B cell (primary cell): ENCODE measurements at regions not wholly inside any gene's neighbourhood (a gene's known extent, or its start where the extent isn't known, plus 50 kb on each side); places are given as distances from the start of the nearest gene placed in this dataset.

Experiments used
- ATAC-seq: fragments of 200-7000 bp; cut with Tn5 transposase; one replicate; pipeline ENCODE4 v1.10.0; 2021; ENCODE audit warnings: low read depth, mild to moderate bottlenecking, moderate number of reproducible peaks, moderate library complexity
- CTCF ChIA-PET: fragments of 350-600 bp; sonication (Branson Sonifier 250); formaldehyde crosslinking; loops from one replicate; lab custom pipeline; 2021; ENCODE audit warnings: antibody characterized with exemption, inconsistent platforms; lab: Charles Lee
- POLR2A ChIA-PET: fragments of 350-600 bp; sonication (Branson Sonifier 250); formaldehyde crosslinking; loops from one replicate; lab custom pipeline; 2021; ENCODE audit warnings: antibody characterized with exemption; lab: Charles Lee
- DNase-seq: peaks from one replicate; pipeline ENCODE4 v3.0.0; 2013
- H2AFZ ChIP-seq: 2 replicates; pipeline ENCODE4 v1.6.1; 2012; ENCODE audit warnings: mild to moderate bottlenecking, low read depth, low read length; ENCODE audit not compliant: insufficient read depth, poor library complexity, severe bottlenecking
- H3K27ac ChIP-seq, 2 donors: 1 replicate in 1 of 2; 2 replicates in 1 of 2; pipeline ENCODE4 v1.5.1; 2012 to 2013; ENCODE audit warnings: low read length in 2 of 2, mild to moderate bottlenecking in 2 of 2, moderate library complexity in 1 of 2
- H3K27me3 ChIP-seq, 4 experiments: fragments of 200-600 bp in 1 of 4; sonication (generic) in 1 of 4; replicated peaks in 1 of 4; 1 replicate in 2 of 4; 2 replicates in 2 of 4; pipeline versions ENCODE4 v1.6.1 to v1.7.0; 2013 to 2016; ENCODE audit warnings: low read length in 3 of 4, mild to moderate bottlenecking in 2 of 4, mixed read lengths in 1 of 4, moderate library complexity in 1 of 4; ENCODE audit not compliant: insufficient read depth in 4 of 4, control insufficient read depth in 3 of 4; ENCODE audit errors: control extremely low read depth in 1 of 4
- H3K36me3 ChIP-seq, 2 experiments: replicated peaks in 1 of 2; 1 replicate in 1 of 2; 2 replicates in 1 of 2; pipeline versions ENCODE4 v1.6.1 to v1.7.1; 2013; ENCODE audit warnings: low read length in 1 of 2; ENCODE audit not compliant: insufficient read depth in 2 of 2, control insufficient read depth in 1 of 2; ENCODE audit errors: control extremely low read depth in 1 of 2, extremely low read depth in 1 of 2
- H3K4me1 ChIP-seq, 2 donors: fragments of 200-600 bp in 1 of 2; sonication (generic) in 1 of 2; 1 replicate in 1 of 2; 2 replicates in 1 of 2; pipeline versions ENCODE4 v1.5.1 to v1.6.1; 2013 to 2017; ENCODE audit warnings: low read length in 2 of 2; ENCODE audit not compliant: control insufficient read depth in 2 of 2, insufficient read depth in 2 of 2
- H3K4me2 ChIP-seq: replicated peaks from 2 replicates; pipeline ENCODE3; 2012; ENCODE audit warnings: mild to moderate bottlenecking, low read depth, low read length; ENCODE audit not compliant: poor library complexity, severe bottlenecking
- H3K4me3 ChIP-seq, 5 experiments: fragments of 200-600 bp in 1 of 5; sonication (generic) in 1 of 5; 1 replicate in 3 of 5; 2 replicates in 2 of 5; pipeline versions ENCODE4 v1.5.1 to v1.7.0; 2011 to 2016; ENCODE audit warnings: low read length in 4 of 5, mild to moderate bottlenecking in 4 of 5, low read depth in 2 of 5, control low read depth in 1 of 5, moderate library complexity in 1 of 5; ENCODE audit not compliant: insufficient read depth in 1 of 5; ENCODE audit errors: control extremely low read depth in 1 of 5, extremely low read depth in 1 of 5
- H3K79me2 ChIP-seq: fragments of 200-600 bp; sonication (generic); one replicate; pipeline ENCODE4 v1.6.0; 2016; ENCODE audit warnings: low read length; ENCODE audit not compliant: control insufficient read depth, insufficient read depth
- H3K9ac ChIP-seq: fragments of 200-600 bp; sonication (generic); 2 replicates; pipeline ENCODE4 v1.6.1; 2017; ENCODE audit warnings: mild to moderate bottlenecking, low read length, moderate library complexity
- H3K9me3 ChIP-seq, 3 donors: one replicate each; pipeline versions ENCODE4 v1.6.1 to v1.7.1; 2013; ENCODE audit warnings: low read length in 2 of 3; ENCODE audit not compliant: control insufficient read depth in 2 of 3, insufficient read depth in 1 of 3; ENCODE audit errors: control extremely low read depth in 1 of 3
- H4K20me1 ChIP-seq: 2 replicates; pipeline ENCODE4 v1.6.0; 2012; ENCODE audit warnings: mild to moderate bottlenecking, low read length; ENCODE audit not compliant: insufficient read depth, control insufficient read depth, poor library complexity, severe bottlenecking
- H3K27ac Mint-ChIP-seq: one replicate; pipeline ENCODE4 v1.8.0; 2021; ENCODE audit warnings: mixed read lengths
- H3K27me3 Mint-ChIP-seq: one replicate; pipeline ENCODE4 v1.8.0; 2021; ENCODE audit warnings: mixed read lengths
- H3K4me1 Mint-ChIP-seq: one replicate; pipeline ENCODE4 v1.8.0; 2021; ENCODE audit warnings: mixed read lengths
- H3K4me3 Mint-ChIP-seq: one replicate; pipeline ENCODE4 v1.8.0; 2021; ENCODE audit warnings: mixed read lengths
- H3K9me3 Mint-ChIP-seq: one replicate; pipeline ENCODE4 v1.8.0; 2022; ENCODE audit warnings: mixed read lengths; ENCODE audit not compliant: insufficient read depth
- CTCF ChIP-seq: fragments of 200-600 bp; IDR thresholded peaks from one replicate; pipeline ENCODE4 v1.8.0; 2022; ENCODE audit warnings: antibody characterized with exemption, mild to moderate bottlenecking
- EZH2 ChIP-seq: IDR thresholded peaks from 2 replicates; pipeline ENCODE4 v1.6.1; 2012; ENCODE audit warnings: borderline replicate concordance, low read depth, mild to moderate bottlenecking, moderate library complexity, low read length; ENCODE audit not compliant: insufficient read depth, poor library complexity, severe bottlenecking
- WGBS: methylation state at CpG from one replicate; pipeline ENCODE4 v1.1.5; 2013; ENCODE audit warnings: missing lambda C conversion rate; ENCODE audit not compliant: insufficient coverage; 5-methylcytosine and 5-hydroxymethylcytosine counted together
- intact Hi-C: fragments of 100-400 bp; cut with micrococcal nuclease; formaldehyde crosslinking; loops from one replicate; pipeline ENCODE4 v1.10.0; 2022

- TF ChIP-seq CTCF (no peak), EZH2 (no peak)
- H3K27ac ChIP-seq = no peak overlapping the region
- ATAC-seq (no peak), DNase-seq (no peak)
- H3K27ac Mint-ChIP-seq = no peak overlapping the region
- no peak overlapping the region for H3K4me3 ChIP-seq
- H4K20me1 ChIP-seq = no peaks in the 10 kb centered on the region
- no peak overlapping the region for H3K9ac ChIP-seq
- no peak overlapping the region for H3K4me3 Mint-ChIP-seq
- no peaks in the 10 kb centered on the region for H3K27me3 ChIP-seq
- H3K4me1 Mint-ChIP-seq = no peaks in the 10 kb centered on the region
- CTCF ChIA-PET = no interaction called here
- peaks cover 5% of the 10 kb centered on the region for H3K9me3 Mint-ChIP-seq
- no CpG with 5 or more reads among the region's 3 CpGs for WGBS
- no peak overlapping the region for H2AFZ ChIP-seq
- H3K79me2 ChIP-seq = no peaks in the 10 kb centered on the region
- no peaks in the 10 kb centered on the region for H3K27me3 Mint-ChIP-seq
- H3K9me3 ChIP-seq = no peaks in the 10 kb centered on the region
- no peak overlapping the region for H3K4me2 ChIP-seq
- intact Hi-C loops = no loop called here
- POLR2A ChIA-PET = no interaction called here
- no peaks in the 10 kb centered on the region for H3K4me1 ChIP-seq
- H3K36me3 ChIP-seq = no peaks in the 10 kb centered on the region
These were observed 1427.7 kb upstream of the C9orf72 start for GRCh38 chr9:29001006-29001405.

- Mint-ChIP-seq H3K27me3 (no peaks in the 10 kb centered on the region), H3K9me3 (peaks cover 2% of the 10 kb centered on the region), H3K4me3 (no peak overlapping the region), H3K27ac (no peak overlapping the region), H3K4me1 (no peaks in the 10 kb centered on the region)
- no peaks in the 10 kb centered on the region for H3K27me3 ChIP-seq
- H3K27ac ChIP-seq = no peak overlapping the region
- ChIA-PET POLR2A (no interaction called here), CTCF (no interaction called here)
- no peaks in the 10 kb centered on the region for H3K4me1 ChIP-seq
- H3K79me2 ChIP-seq = no peaks in the 10 kb centered on the region
- H3K4me3 ChIP-seq = no peak overlapping the region
- H3K9ac ChIP-seq = no peak overlapping the region
- no CpG with 5 or more reads among the region's 1 CpG for WGBS
- no peaks in the 10 kb centered on the region for H3K9me3 ChIP-seq
- H3K36me3 ChIP-seq = no peaks in the 10 kb centered on the region
- no peak overlapping the region for H3K4me2 ChIP-seq
- H2AFZ ChIP-seq = no peak overlapping the region
- DNase-seq (no peak), ATAC-seq (no peak)
- TF ChIP-seq EZH2 (no peak), CTCF (no peak)
- H4K20me1 ChIP-seq = no peaks in the 10 kb centered on the region
- intact Hi-C loops = no loop called here
These were observed 1431.7 kb upstream of the C9orf72 start for GRCh38 chr9:29004988-29005387.
